ENCODE measurements at regions not wholly inside any gene's neighbourhood (a gene's known extent, or its start where the extent isn't known, plus 50 kb on each side); places are given as distances from the start of the nearest gene placed in this dataset.

DNA sequence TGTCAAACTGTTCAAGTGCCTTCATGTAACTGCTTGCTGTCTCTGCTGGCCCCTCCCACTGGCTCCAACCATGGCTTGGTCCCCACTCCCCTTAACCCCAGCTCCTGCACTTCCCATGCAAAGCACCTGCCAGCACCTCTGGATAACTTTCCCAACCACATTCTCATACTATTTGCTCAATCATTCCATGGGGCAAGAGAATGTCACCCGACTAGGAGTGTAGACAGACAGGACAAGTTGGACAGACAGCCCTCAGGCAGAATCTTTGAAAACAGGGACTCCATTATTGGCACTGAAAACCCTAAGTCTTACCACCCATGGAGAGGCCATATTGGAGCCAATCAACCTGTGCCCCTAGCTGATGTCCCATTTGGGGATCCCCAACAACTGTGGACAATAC lies 246.5 kb downstream of the RPLP1 start:
- TF ChIP-seq CTCF (IDR thresholded peaks at IDR 0.05) (no peak), FOXM1 (IDR thresholded peaks at IDR 0.05; ENCODE audit: low read depth) (no peak), NFIC (IDR thresholded peaks at IDR 0.05; ENCODE audit: borderline replicate concordance) (no peak), SMC3 (IDR thresholded peaks at IDR 0.05; ENCODE audit: low read depth, low read length) (no peak), NRF1 (IDR thresholded peaks at IDR 0.05; ENCODE audit: low read depth, low read length) (no peak), RCOR1 (IDR thresholded peaks at IDR 0.05; ENCODE audit: low read length) (no peak)
- TF ChIP-seq, protein P1, sequence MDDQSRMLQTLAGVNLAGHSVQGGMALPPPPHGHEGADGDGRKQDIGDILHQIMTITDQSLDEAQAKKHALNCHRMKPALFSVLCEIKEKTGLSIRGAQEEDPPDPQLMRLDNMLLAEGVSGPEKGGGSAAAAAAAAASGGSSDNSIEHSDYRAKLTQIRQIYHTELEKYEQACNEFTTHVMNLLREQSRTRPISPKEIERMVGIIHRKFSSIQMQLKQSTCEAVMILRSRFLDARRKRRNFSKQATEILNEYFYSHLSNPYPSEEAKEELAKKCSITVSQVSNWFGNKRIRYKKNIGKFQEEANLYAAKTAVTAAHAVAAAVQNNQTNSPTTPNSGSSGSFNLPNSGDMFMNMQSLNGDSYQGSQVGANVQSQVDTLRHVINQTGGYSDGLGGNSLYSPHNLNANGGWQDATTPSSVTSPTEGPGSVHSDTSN (IDR thresholded peaks at IDR 0.05): no peak

All from SK-N-SH (cell line).